ENCODE measurements at regions not wholly inside any gene's neighbourhood (a gene's known extent, or its start where the extent isn't known, plus 50 kb on each side); places are given as distances from the start of the nearest gene placed in this dataset.

DNA sequence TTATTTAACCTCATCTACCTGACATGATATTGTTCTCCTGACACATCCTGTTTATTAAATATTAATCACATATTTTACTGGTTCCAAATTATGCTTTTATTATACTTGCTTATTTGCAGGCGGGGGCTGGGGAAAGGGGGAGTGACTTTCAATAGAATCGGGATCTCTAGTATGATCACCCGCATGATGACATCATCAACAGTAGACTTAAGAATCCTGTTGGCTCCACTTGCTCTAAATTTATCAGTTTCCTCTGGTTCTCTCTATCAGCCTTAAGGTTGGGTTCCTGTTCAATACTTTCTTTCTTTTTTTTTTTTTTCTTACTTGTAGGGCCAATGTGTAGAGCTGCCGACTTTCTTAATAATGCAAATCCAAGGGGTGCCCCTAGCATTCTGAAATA, 317.5 kb downstream of the BCHE start:
- Histone ChIP-seq H3K27me3 (no peaks in the 10 kb centered on the region), H3K4me1 (no peaks in the 10 kb centered on the region), H3K36me3 (no peaks in the 10 kb centered on the region), H3K9me3 (no peaks in the 10 kb centered on the region), H3K27ac (no peak overlapping the region), H3K4me3 (replicated peaks in 1 of 3) (no peak overlapping the region)
- TF ChIP-seq POLR2A (IDR thresholded peaks at IDR 0.05): no peak
- TF ChIP-seq, protein P1, sequence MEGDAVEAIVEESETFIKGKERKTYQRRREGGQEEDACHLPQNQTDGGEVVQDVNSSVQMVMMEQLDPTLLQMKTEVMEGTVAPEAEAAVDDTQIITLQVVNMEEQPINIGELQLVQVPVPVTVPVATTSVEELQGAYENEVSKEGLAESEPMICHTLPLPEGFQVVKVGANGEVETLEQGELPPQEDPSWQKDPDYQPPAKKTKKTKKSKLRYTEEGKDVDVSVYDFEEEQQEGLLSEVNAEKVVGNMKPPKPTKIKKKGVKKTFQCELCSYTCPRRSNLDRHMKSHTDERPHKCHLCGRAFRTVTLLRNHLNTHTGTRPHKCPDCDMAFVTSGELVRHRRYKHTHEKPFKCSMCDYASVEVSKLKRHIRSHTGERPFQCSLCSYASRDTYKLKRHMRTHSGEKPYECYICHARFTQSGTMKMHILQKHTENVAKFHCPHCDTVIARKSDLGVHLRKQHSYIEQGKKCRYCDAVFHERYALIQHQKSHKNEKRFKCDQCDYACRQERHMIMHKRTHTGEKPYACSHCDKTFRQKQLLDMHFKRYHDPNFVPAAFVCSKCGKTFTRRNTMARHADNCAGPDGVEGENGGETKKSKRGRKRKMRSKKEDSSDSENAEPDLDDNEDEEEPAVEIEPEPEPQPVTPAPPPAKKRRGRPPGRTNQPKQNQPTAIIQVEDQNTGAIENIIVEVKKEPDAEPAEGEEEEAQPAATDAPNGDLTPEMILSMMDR (IDR thresholded peaks at IDR 0.05): no peak
- intact Hi-C loops (cut with DNase I): no loop called here
- WGBS, 2 donors: 91 to 95% methylated on average over 4 of the region's 4 CpGs
- DNase-seq: no peak

DNA sequence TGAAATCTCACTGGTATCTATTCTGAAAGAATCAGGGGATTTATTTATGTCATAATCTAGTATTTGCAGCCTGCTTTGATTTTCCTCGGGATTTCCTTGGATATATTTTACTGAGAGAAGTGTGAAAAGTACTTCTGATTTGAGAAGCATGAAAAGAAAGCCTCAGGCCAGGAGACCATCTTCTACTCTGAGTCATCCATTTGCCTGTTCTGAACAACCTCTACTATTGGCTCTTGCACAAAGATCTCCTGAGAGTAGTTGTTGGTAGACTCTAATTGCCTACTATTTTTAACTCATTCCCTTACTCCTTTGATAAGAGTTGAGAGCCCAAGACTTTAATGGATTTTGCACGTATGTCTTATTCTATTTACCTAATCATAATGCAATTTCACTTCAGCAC, 318.9 kb downstream of the BCHE start:
- DNase-seq: no peak
- Histone ChIP-seq H3K27me3 (no peaks in the 10 kb centered on the region), H3K27ac (no peak overlapping the region), H3K4me1 (no peaks in the 10 kb centered on the region), H3K36me3 (no peaks in the 10 kb centered on the region), H3K9me3 (no peaks in the 10 kb centered on the region), H3K4me3 (replicated peaks in 1 of 3) (no peak overlapping the region)
- no peak for TF ChIP-seq POLR2A (IDR thresholded peaks at IDR 0.05)
- TF ChIP-seq, protein P1 (IDR thresholded peaks at IDR 0.05): no peak
- intact Hi-C loops (cut with DNase I): no loop called here
- 67 to 73% methylated on average over 2 of the region's 2 CpGs for WGBS, 2 donors

DNA sequence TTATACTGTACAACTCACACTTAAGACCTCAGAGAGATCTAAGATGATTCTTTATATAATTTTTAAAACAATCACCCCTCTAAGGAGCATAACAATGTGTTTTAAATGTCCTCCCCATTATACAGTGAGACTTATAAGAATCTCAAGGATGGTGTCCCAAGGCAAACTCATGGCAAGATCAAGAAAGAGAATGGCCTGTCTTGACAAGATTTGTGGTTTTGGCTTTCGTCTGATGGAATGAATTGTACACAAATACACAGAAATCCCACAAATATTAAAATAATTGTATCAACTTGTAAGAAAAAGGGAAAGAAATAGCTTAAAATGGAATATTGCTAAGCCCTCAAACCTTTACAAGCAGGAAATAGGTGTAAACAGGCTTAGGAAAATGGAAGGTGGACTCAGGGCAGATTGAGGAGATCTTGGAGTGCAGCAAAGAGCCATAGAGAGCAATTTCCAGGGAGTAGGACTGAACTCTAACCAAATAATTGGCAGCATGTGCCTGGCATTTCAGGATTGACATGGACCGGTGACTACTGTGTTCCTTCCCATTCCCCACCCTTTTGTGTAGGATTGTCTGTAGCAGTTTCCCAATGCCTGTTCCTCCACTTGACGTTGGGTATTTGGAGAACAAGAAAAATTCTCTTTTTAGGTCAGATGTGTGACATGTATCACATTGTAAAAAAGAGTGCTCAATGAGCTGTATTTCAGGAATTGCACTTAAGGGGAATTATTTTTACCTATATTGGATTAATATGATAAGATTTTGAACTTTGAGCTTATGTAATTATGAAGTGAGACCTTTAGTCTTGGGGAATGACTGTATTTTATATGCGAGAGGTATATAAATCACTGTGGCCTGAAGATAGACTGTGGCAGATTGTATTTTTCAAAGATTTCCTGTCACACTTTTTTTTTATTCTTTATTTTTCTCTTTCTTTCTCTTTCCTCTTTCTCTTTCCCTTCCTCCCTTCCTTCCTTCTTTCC, 317.8 kb upstream of the SLITRK3 start:
- H3K27me3 ChIP-seq: no peaks in the 10 kb centered on the region
- no peak for DNase-seq
- no peaks in the 10 kb centered on the region for H3K36me3 ChIP-seq
- WGBS, 2 donors: 73 to 83% methylated on average over 4 of the region's 4 CpGs
- no peak for TF ChIP-seq POLR2A (IDR thresholded peaks at IDR 0.05)
- TF ChIP-seq, protein P1 (IDR thresholded peaks at IDR 0.05): no peak
- intact Hi-C loops (cut with DNase I): no loop called here
- H3K9me3 ChIP-seq: no peaks in the 10 kb centered on the region
- H3K27ac ChIP-seq: no peak overlapping the region
- no peaks in the 10 kb centered on the region for H3K4me1 ChIP-seq
- H3K4me3 ChIP-seq (replicated peaks in 1 of 3): no peak overlapping the region

DNA sequence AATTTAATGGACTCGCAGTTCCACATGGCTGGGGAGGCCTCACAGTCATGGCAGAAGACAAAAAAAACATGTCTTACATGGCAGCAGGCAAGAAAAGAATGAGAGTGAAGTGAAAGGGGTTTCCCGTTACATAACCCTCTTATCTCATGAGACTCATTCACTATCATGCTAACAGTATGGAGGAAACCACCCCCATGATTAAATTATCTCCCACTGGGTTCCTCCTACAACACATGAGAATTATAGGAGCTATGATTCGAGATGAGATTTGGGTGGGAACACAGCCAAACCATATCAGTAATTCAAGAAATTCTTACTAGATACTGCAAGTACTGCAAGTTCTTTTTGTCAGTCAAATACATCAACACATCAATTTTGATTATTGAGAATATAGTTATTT, 311.4 kb upstream of the SLITRK3 start:
- H3K27me3 ChIP-seq: no peaks in the 10 kb centered on the region
- no peaks in the 10 kb centered on the region for H3K4me1 ChIP-seq
- no peak overlapping the region for H3K4me3 ChIP-seq (replicated peaks in 1 of 3)
- no peak for DNase-seq
- H3K27ac ChIP-seq: no peak overlapping the region
- H3K36me3 ChIP-seq: no peaks in the 10 kb centered on the region
- H3K9me3 ChIP-seq: no peaks in the 10 kb centered on the region
- intact Hi-C loops (cut with DNase I): no loop called here
- TF ChIP-seq, protein P1 (IDR thresholded peaks at IDR 0.05): no peak
- no peak for TF ChIP-seq POLR2A (IDR thresholded peaks at IDR 0.05)
- WGBS, 2 donors: 82 to 85% methylated on average over 3 of the region's 3 CpGs

DNA sequence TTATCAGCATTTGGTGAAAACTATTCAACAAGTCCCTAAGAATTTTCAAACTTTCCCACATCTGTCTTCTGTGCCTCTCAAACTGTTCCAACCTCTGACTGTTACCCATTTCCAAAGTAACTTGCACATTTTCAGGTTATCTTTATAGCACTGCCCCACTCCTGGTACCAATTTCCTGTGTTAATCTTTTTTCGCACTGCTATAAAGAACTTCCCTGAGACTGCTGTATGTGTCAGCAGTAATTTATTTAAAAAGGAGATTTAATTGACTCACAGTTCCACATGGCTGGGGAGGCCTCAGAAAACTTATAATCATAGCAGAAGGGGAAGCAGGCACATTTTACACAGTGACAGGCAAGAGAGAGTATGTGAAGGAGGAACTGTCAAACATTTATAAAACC, 310.9 kb upstream of the SLITRK3 start:
- Histone ChIP-seq H3K27me3 (no peaks in the 10 kb centered on the region), H3K9me3 (no peaks in the 10 kb centered on the region), H3K27ac (no peak overlapping the region), H3K4me1 (no peaks in the 10 kb centered on the region), H3K36me3 (no peaks in the 10 kb centered on the region), H3K4me3 (replicated peaks in 1 of 3) (no peak overlapping the region)
- intact Hi-C loops (cut with DNase I): no loop called here
- no peak for TF ChIP-seq POLR2A (IDR thresholded peaks at IDR 0.05)
- TF ChIP-seq, protein P1 (IDR thresholded peaks at IDR 0.05): no peak
- WGBS, 2 donors: 100% methylated on average over 1 of the region's 1 CpG
- DNase-seq: no peak

All from thyroid gland (tissue), 4 donors.